SK-N-SH (cell line): ENCODE measurements at regions not wholly inside any gene's neighbourhood (a gene's known extent, or its start where the extent isn't known, plus 50 kb on each side); places are given as distances from the start of the nearest gene placed in this dataset.

Experiments used
- CTCF ChIA-PET: fragments of 300-600, 350-600 bp; formaldehyde crosslinking; extraction: SDS; loops from one replicate; lab custom pipeline; 2021; lab: Yijun Ruan, JAX
- POLR2A ChIA-PET: fragments of 350-600 bp; sonication (Branson Sonifier 250); formaldehyde crosslinking; extraction: SDS; loops from one replicate; lab custom pipeline; 2020; ENCODE audit warnings: antibody characterized with exemption, inconsistent platforms; lab: Yijun Ruan, JAX
- DNase-seq: peaks from one replicate; pipeline ENCODE4 v3.0.0; 2012
- H2AFZ ChIP-seq: fragments of 200-600 bp; sonication (generic); 2 replicates; pipeline ENCODE4 v1.8.1; 2016; ENCODE audit warnings: antibody characterized with exemption, mild to moderate bottlenecking, low read depth
- H3F3A ChIP-seq: fragments of 200-600 bp; sonication (generic); replicated peaks from 2 replicates; pipeline ENCODE3; 2016; ENCODE audit warnings: antibody characterized with exemption, mild to moderate bottlenecking; ENCODE audit not compliant: insufficient read depth
- H3K27ac ChIP-seq, 2 experiments: fragments of 200-500 bp in 1 of 2; fragments of 200-600 bp in 1 of 2; sonication (Bioruptor generic) in 1 of 2; sonication (generic), shearing (Covaris generic) in 1 of 2; 2 replicates each; pipeline versions ENCODE4 v1.5.1 to v1.6.1; 2014 to 2016; ENCODE audit warnings: low read depth in 2 of 2, inconsistent platforms in 1 of 2, low read length in 1 of 2, mild to moderate bottlenecking in 1 of 2, mixed read lengths in 1 of 2
- H3K27me3 ChIP-seq: fragments of 200-600 bp; sonication (generic), shearing (Covaris generic); 2 replicates; pipeline ENCODE4 v1.6.1; 2016; ENCODE audit warnings: mixed run types; ENCODE audit not compliant: insufficient read depth
- H3K36me3 ChIP-seq, 2 experiments: fragments of 200-500 bp in 1 of 2; fragments of 200-600 bp in 1 of 2; sonication (Bioruptor generic) in 1 of 2; sonication (generic) in 1 of 2; replicated peaks in 1 of 2; 2 replicates each; pipeline versions ENCODE3 to v1.5.1; 2014 to 2016; ENCODE audit warnings: low read length in 1 of 2, mild to moderate bottlenecking in 1 of 2; ENCODE audit not compliant: insufficient read depth in 2 of 2, control insufficient read depth in 1 of 2
- H3K4me1 ChIP-seq, 2 experiments: fragments of 200-500 bp in 1 of 2; fragments of 200-600 bp in 1 of 2; sonication (Bioruptor generic) in 1 of 2; sonication (generic), shearing (Covaris generic) in 1 of 2; 2 replicates each; pipeline versions ENCODE4 v1.5.1 to v1.6.1; 2014 to 2016; ENCODE audit warnings: low read depth in 1 of 2, low read length in 1 of 2, mixed run types in 1 of 2; ENCODE audit not compliant: insufficient read depth in 2 of 2, control insufficient read depth in 1 of 2
- H3K4me2 ChIP-seq: fragments of 200-600 bp; sonication (generic), shearing (Covaris generic); 2 replicates; pipeline ENCODE4 v1.6.1; 2017; ENCODE audit warnings: mixed run types
- H3K4me3 ChIP-seq, 2 experiments: fragments of 200-500 bp in 1 of 2; fragments of 200-600 bp in 1 of 2; sonication (Bioruptor generic) in 1 of 2; sonication (generic), shearing (Covaris generic) in 1 of 2; 2 replicates each; pipeline versions ENCODE4 v1.5.1 to v1.8.1; 2014 to 2016; ENCODE audit warnings: low read depth in 2 of 2, inconsistent platforms in 1 of 2, low read length in 1 of 2, mild to moderate bottlenecking in 1 of 2, mixed read lengths in 1 of 2, moderate library complexity in 1 of 2
- H3K79me2 ChIP-seq: fragments of 200-600 bp; sonication (generic); 2 replicates; pipeline ENCODE4 v1.8.1; 2017; ENCODE audit warnings: mild to moderate bottlenecking; ENCODE audit not compliant: insufficient read depth
- H3K9ac ChIP-seq: fragments of 200-600 bp; sonication (generic); 2 replicates; pipeline ENCODE4 v1.6.1; 2017; ENCODE audit warnings: mixed run types
- H3K9me2 ChIP-seq: fragments of 200-600 bp; sonication (generic); 2 replicates; pipeline ENCODE4 v1.6.1; 2017; ENCODE audit warnings: mixed run types
- H3K9me3 ChIP-seq: fragments of 200-600 bp; sonication (generic); 2 replicates; pipeline ENCODE4 v1.6.1; 2017; ENCODE audit warnings: mixed run types, mild to moderate bottlenecking, moderate library complexity
- H4K20me1 ChIP-seq: fragments of 200-600 bp; sonication (generic); 2 replicates; pipeline ENCODE4 v1.6.1; 2017; ENCODE audit warnings: mild to moderate bottlenecking, mixed run types; ENCODE audit not compliant: insufficient read depth
- EZH2phosphoT487 ChIP-seq: fragments of 200-600 bp; sonication (generic); IDR thresholded peaks from 2 replicates; pipeline ENCODE4 v1.6.1; 2017; ENCODE audit warnings: low read depth, mixed run types, mild to moderate bottlenecking, antibody characterized with exemption, moderate library complexity, borderline replicate concordance
- FOSL2 ChIP-seq: IDR thresholded peaks from 2 replicates; pipeline ENCODE4 v1.4.0; 2012; ENCODE audit warnings: low read depth, mild to moderate bottlenecking, moderate library complexity, borderline replicate concordance
- FOXM1 ChIP-seq: IDR thresholded peaks from 2 replicates; pipeline ENCODE4 v1.4.0; 2012; ENCODE audit warnings: low read depth, mild to moderate bottlenecking
- MXI1 ChIP-seq: IDR thresholded peaks from 2 replicates; pipeline ENCODE4 v1.6.1; 2012; ENCODE audit warnings: mild to moderate bottlenecking, low read depth, low read length, improper control_type of control experiment
- NFIC ChIP-seq: IDR thresholded peaks from 2 replicates; pipeline ENCODE4 v1.4.0; 2012; ENCODE audit warnings: borderline replicate concordance
- PBX3 ChIP-seq: IDR thresholded peaks from 2 replicates; pipeline ENCODE4; 2012
- POLR2AphosphoS5 ChIP-seq: IDR thresholded peaks from 2 replicates; pipeline ENCODE4 v1.6.1; 2012; ENCODE audit warnings: low read depth, low read length
- RAD21 ChIP-seq: IDR thresholded peaks from 2 replicates; pipeline ENCODE4 v1.6.1; 2012; ENCODE audit warnings: mild to moderate bottlenecking, low read length
- RCOR1 ChIP-seq: fragments of 150-350 bp; IDR thresholded peaks from 2 replicates; pipeline ENCODE4 v1.6.1; 2017; ENCODE audit warnings: antibody characterized with exemption, low read length
- REST ChIP-seq: IDR thresholded peaks from 2 replicates; pipeline ENCODE4 v1.6.1; 2012; ENCODE audit warnings: mild to moderate bottlenecking, low read depth, low read length, moderate library complexity
- RFX5 ChIP-seq: IDR thresholded peaks from 2 replicates; pipeline ENCODE4 v1.6.1; 2012; ENCODE audit warnings: mild to moderate bottlenecking, improper control_type of control experiment, low read length
- RXRA ChIP-seq: IDR thresholded peaks from 2 replicates; pipeline ENCODE4 v1.4.0; 2012; ENCODE audit warnings: low read depth, mild to moderate bottlenecking, borderline replicate concordance
- USF1 ChIP-seq: IDR thresholded peaks from 2 replicates; pipeline ENCODE4 v1.4.0; 2012; ENCODE audit warnings: low read depth, borderline replicate concordance
- USF2 ChIP-seq: fragments of 150-350 bp; IDR thresholded peaks from 2 replicates; pipeline ENCODE4 v1.6.1; 2017; ENCODE audit warnings: antibody characterized with exemption, low read length, low read depth, borderline replicate concordance
- YY1 ChIP-seq: IDR thresholded peaks from 2 replicates; pipeline ENCODE4 v1.4.0; 2012; ENCODE audit warnings: low read depth, mild to moderate bottlenecking
- ZBTB33 ChIP-seq: IDR thresholded peaks from 2 replicates; pipeline ENCODE4 v1.4.0; 2012; ENCODE audit warnings: low read depth, borderline replicate concordance
- WGBS: methylation state at CpG from one replicate; pipeline ENCODE4 v1.1.6; 2017; ENCODE audit warnings: low lambda C conversion rate; 5-methylcytosine and 5-hydroxymethylcytosine counted together

GRCh38 chr16:54651440-54652195, 279.0 kb upstream of the IRX5 start:
- Histone ChIP-seq H4K20me1 (no peaks in the 10 kb centered on the region), H3K36me3 (no peaks in the 10 kb centered on the region), H3K27me3 (no peaks in the 10 kb centered on the region; the same call in 1 of the 2 replicates), H2AFZ (no peak overlapping the region), H3F3A (no peaks in the 10 kb centered on the region), H3K4me2 (no peak overlapping the region), H3K79me2 (no peaks in the 10 kb centered on the region), H3K4me1 (no peaks in the 10 kb centered on the region), H3K27ac (no peak overlapping the region), H3K9ac (no peak overlapping the region), H3K4me3 (no peak overlapping the region), H3K9me3 (no peaks in the 10 kb centered on the region), H3K9me2 (no peaks in the 10 kb centered on the region)
- ChIA-PET CTCF (interaction anchor here (1.0 kb wide), 1 partner anchor 40 kb away, joined by 3 read pairs; no protein-coding TSS in a partner anchor), POLR2A (no interaction called here)
- TF ChIP-seq ZBTB33 (no peak), EZH2phosphoT487 (no peak), POLR2AphosphoS5 (no peak), MXI1 (no peak), REST (no peak), RCOR1 (no peak), FOSL2 (no peak), YY1 (no peak), RFX5 (no peak), NFIC (no peak), FOXM1 (no peak)
- DNase-seq = no peak
- WGBS = 62% methylated on average over 19 of the region's 19 CpGs

GRCh38 chr16:54649876-54650275, 280.8 kb upstream of the IRX5 start:
- no peaks in the 10 kb centered on the region for H3K27me3 ChIP-seq
- 53% methylated on average over 6 of the region's 6 CpGs for WGBS
- H3K4me3 ChIP-seq = no peak overlapping the region
- H3K27ac ChIP-seq = no peak overlapping the region
- H3K4me2 ChIP-seq = no peak overlapping the region
- H3K36me3 ChIP-seq = no peaks in the 10 kb centered on the region
- H3K79me2 ChIP-seq = no peaks in the 10 kb centered on the region
- H3K4me1 ChIP-seq = no peaks in the 10 kb centered on the region
- no peaks in the 10 kb centered on the region for H3F3A ChIP-seq
- H4K20me1 ChIP-seq = no peaks in the 10 kb centered on the region
- no peak overlapping the region for H3K9ac ChIP-seq
- no peak overlapping the region for H2AFZ ChIP-seq
- H3K9me2 ChIP-seq = no peaks in the 10 kb centered on the region
- POLR2A ChIA-PET = no interaction called here
- CTCF ChIA-PET = no interaction called here
- no peak for DNase-seq
- H3K9me3 ChIP-seq = no peaks in the 10 kb centered on the region
- no peak for TF ChIP-seq RAD21
- no peak for TF ChIP-seq EZH2phosphoT487
- TF ChIP-seq POLR2AphosphoS5 = no peak
- TF ChIP-seq USF1 = no peak
- TF ChIP-seq RXRA = no peak
- no peak for TF ChIP-seq USF2
- no peak for TF ChIP-seq PBX3
- no peak for TF ChIP-seq ZBTB33
